WTC11 (cell line): ENCODE measurements at regions not wholly inside any gene's neighbourhood (a gene's known extent, or its start where the extent isn't known, plus 50 kb on each side); places are given as distances from the start of the nearest gene placed in this dataset.

Experiments used
- ATAC-seq: fragments of 200-7000 bp; cut with Tn5 transposase; 2 replicates; pipeline ENCODE4 v1.10.0; 2021; ENCODE audit warnings: mild to moderate bottlenecking, moderate library complexity
- CTCF ChIA-PET: fragments of 300-600 bp; sonication (Branson Sonifier 250); formaldehyde crosslinking; loops from one replicate; lab custom pipeline; 2021; ENCODE audit warnings: antibody characterized with exemption; lab: Charles Lee
- POLR2A ChIA-PET: fragments of 350-600 bp; sonication (Branson Sonifier 250); formaldehyde crosslinking; loops from one replicate; lab custom pipeline; 2021; ENCODE audit warnings: antibody characterized with exemption; lab: Charles Lee
- DNase-seq: peaks from one replicate; pipeline ENCODE4 v3.0.0; 2021; ENCODE audit warnings: low spot score
- H3K27ac Mint-ChIP-seq: 2 replicates; pipeline ENCODE4 v1.8.0; 2021; ENCODE audit warnings: mixed read lengths
- H3K27me3 Mint-ChIP-seq: 2 replicates; pipeline ENCODE4 v1.8.0; 2021; ENCODE audit warnings: low read depth, mild to moderate bottlenecking, moderate library complexity, mixed read lengths
- H3K36me3 Mint-ChIP-seq: 2 replicates; pipeline ENCODE4 v1.8.0; 2021; ENCODE audit warnings: mixed read lengths
- H3K4me1 Mint-ChIP-seq: 2 replicates; pipeline ENCODE4 v1.8.0; 2022; ENCODE audit warnings: mixed read lengths
- H3K4me3 Mint-ChIP-seq: 2 replicates; pipeline ENCODE4 v1.8.0; 2021; ENCODE audit warnings: mild to moderate bottlenecking, moderate library complexity, mixed read lengths
- H3K9me3 Mint-ChIP-seq: 2 replicates; pipeline ENCODE4 v1.8.0; 2021; ENCODE audit warnings: mixed read lengths
- ELF4 ChIP-seq: sonication (generic); formaldehyde crosslinking; IDR thresholded peaks from 2 replicates; pipeline ENCODE4 v1.8.1; 2022; ENCODE audit warnings: low read depth, mild to moderate bottlenecking, moderate library complexity, missing genetic modification reagents
- EMX1 ChIP-seq: fragments of 250-450 bp; sonication (Bioruptor Pico); IDR thresholded peaks from 2 replicates; pipeline ENCODE4 v1.8.0; 2021; ENCODE audit warnings: mild to moderate bottlenecking
- HMGA2 ChIP-seq: fragments of 250-450 bp; sonication (Bioruptor Pico); IDR thresholded peaks from 2 replicates; pipeline ENCODE4 v1.4.0; 2021; ENCODE audit warnings: mild to moderate bottlenecking, moderate library complexity
- IRF2 ChIP-seq: sonication (generic); formaldehyde crosslinking; IDR thresholded peaks from 2 replicates; pipeline ENCODE4 v1.8.0; 2022; ENCODE audit warnings: low read depth, missing genetic modification reagents, borderline replicate concordance
- KAT7 ChIP-seq: sonication (generic); formaldehyde crosslinking; IDR thresholded peaks from 2 replicates; pipeline ENCODE4 v1.8.1; 2023; ENCODE audit warnings: missing genetic modification reagents, mild to moderate bottlenecking, borderline replicate concordance
- NFYB ChIP-seq: sonication (generic); formaldehyde crosslinking; conservative IDR thresholded peaks from 2 replicates; pipeline ENCODE4 v1.8.0; 2022; ENCODE audit warnings: low read depth, missing genetic modification reagents
- PRRX2 ChIP-seq: fragments of 250-450 bp; sonication (Bioruptor Pico); IDR thresholded peaks from 2 replicates; pipeline ENCODE4 v1.8.0; 2021; ENCODE audit warnings: mild to moderate bottlenecking
- RORB ChIP-seq: fragments of 250-450 bp; sonication (Bioruptor Pico); IDR thresholded peaks from 2 replicates; pipeline ENCODE4 v1.9.0; 2021; ENCODE audit warnings: mild to moderate bottlenecking
- TEAD4 ChIP-seq: sonication (generic); formaldehyde crosslinking; IDR thresholded peaks from 2 replicates; pipeline ENCODE4 v1.8.0; 2022; ENCODE audit warnings: mild to moderate bottlenecking, missing genetic modification reagents
- ZNF138 ChIP-seq: sonication (generic); formaldehyde crosslinking; conservative IDR thresholded peaks from 2 replicates; pipeline ENCODE4 v1.8.1; 2022; ENCODE audit warnings: mild to moderate bottlenecking, moderate library complexity, missing genetic modification reagents
- ZNF232 ChIP-seq: sonication (generic); formaldehyde crosslinking; IDR thresholded peaks from 2 replicates; pipeline ENCODE4 v1.8.0; 2022; ENCODE audit warnings: mild to moderate bottlenecking, missing genetic modification reagents
- ZNF396 ChIP-seq: fragments of 250-450 bp; sonication (Bioruptor Pico); IDR thresholded peaks from 2 replicates; pipeline ENCODE4 v1.8.0; 2021; ENCODE audit warnings: mild to moderate bottlenecking, moderate library complexity, borderline replicate concordance
- TF ChIP-seq, protein P1 (sequence below): fragments of 200-600 bp; IDR thresholded peaks from 2 replicates; pipeline ENCODE4 v1.8.0; 2022; ENCODE audit warnings: antibody characterized with exemption
- TF ChIP-seq, protein P2 (sequence below): sonication (generic); formaldehyde crosslinking; IDR thresholded peaks from 2 replicates; pipeline ENCODE4 v1.8.1; 2023; ENCODE audit warnings: mild to moderate bottlenecking, missing genetic modification reagents, borderline replicate concordance
- TF ChIP-seq, protein P3 (sequence below): sonication (generic); formaldehyde crosslinking; IDR thresholded peaks from 2 replicates; pipeline ENCODE4 v1.8.1; 2023; ENCODE audit warnings: mild to moderate bottlenecking, missing genetic modification reagents
- TF ChIP-seq, protein P4 (sequence below): fragments of 250-450 bp; sonication (Bioruptor Pico); IDR thresholded peaks from 2 replicates; pipeline ENCODE4 v1.9.0; 2021; ENCODE audit warnings: mild to moderate bottlenecking, borderline replicate concordance
- TF ChIP-seq, protein P5 (sequence below): fragments of 250-450 bp; sonication (Bioruptor Pico); IDR thresholded peaks from 2 replicates; pipeline ENCODE4 v2.1.2; 2022; ENCODE audit warnings: mild to moderate bottlenecking, moderate library complexity
- TF ChIP-seq, protein P6 (sequence below): sonication (generic); formaldehyde crosslinking; IDR thresholded peaks from 2 replicates; pipeline ENCODE4 v1.8.1; 2023; ENCODE audit warnings: mild to moderate bottlenecking, missing genetic modification reagents

DNA sequence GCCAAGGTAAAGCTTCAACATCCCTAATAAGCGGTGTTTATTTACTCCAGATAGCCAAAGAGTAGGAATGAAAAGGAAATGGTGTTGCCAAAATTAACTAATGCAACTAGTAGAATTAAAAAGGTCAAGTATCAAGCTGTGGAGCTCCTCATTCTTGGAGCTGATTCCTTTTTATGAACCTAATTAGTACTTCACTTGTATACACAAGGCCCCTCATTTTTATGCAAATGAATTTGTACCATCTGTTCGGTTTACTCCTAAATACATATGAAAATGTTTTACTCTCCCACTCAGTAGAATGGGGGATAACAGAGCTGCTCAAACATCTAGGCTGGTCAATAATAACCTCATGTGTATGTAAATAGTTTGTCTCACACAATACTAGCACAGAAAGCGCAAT, 426.4 kb upstream of the LUZP2 start (continued):
- TF ChIP-seq, protein P1, sequence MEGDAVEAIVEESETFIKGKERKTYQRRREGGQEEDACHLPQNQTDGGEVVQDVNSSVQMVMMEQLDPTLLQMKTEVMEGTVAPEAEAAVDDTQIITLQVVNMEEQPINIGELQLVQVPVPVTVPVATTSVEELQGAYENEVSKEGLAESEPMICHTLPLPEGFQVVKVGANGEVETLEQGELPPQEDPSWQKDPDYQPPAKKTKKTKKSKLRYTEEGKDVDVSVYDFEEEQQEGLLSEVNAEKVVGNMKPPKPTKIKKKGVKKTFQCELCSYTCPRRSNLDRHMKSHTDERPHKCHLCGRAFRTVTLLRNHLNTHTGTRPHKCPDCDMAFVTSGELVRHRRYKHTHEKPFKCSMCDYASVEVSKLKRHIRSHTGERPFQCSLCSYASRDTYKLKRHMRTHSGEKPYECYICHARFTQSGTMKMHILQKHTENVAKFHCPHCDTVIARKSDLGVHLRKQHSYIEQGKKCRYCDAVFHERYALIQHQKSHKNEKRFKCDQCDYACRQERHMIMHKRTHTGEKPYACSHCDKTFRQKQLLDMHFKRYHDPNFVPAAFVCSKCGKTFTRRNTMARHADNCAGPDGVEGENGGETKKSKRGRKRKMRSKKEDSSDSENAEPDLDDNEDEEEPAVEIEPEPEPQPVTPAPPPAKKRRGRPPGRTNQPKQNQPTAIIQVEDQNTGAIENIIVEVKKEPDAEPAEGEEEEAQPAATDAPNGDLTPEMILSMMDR: no peak
- TF ChIP-seq ZNF396 (CRISPR knock-in tag) (no peak), PRRX2 (CRISPR knock-in tag) (no peak), ELF4 (CRISPR knock-in tag) (no peak), RORB (CRISPR knock-in tag) (no peak)
- TF ChIP-seq, protein P2, sequence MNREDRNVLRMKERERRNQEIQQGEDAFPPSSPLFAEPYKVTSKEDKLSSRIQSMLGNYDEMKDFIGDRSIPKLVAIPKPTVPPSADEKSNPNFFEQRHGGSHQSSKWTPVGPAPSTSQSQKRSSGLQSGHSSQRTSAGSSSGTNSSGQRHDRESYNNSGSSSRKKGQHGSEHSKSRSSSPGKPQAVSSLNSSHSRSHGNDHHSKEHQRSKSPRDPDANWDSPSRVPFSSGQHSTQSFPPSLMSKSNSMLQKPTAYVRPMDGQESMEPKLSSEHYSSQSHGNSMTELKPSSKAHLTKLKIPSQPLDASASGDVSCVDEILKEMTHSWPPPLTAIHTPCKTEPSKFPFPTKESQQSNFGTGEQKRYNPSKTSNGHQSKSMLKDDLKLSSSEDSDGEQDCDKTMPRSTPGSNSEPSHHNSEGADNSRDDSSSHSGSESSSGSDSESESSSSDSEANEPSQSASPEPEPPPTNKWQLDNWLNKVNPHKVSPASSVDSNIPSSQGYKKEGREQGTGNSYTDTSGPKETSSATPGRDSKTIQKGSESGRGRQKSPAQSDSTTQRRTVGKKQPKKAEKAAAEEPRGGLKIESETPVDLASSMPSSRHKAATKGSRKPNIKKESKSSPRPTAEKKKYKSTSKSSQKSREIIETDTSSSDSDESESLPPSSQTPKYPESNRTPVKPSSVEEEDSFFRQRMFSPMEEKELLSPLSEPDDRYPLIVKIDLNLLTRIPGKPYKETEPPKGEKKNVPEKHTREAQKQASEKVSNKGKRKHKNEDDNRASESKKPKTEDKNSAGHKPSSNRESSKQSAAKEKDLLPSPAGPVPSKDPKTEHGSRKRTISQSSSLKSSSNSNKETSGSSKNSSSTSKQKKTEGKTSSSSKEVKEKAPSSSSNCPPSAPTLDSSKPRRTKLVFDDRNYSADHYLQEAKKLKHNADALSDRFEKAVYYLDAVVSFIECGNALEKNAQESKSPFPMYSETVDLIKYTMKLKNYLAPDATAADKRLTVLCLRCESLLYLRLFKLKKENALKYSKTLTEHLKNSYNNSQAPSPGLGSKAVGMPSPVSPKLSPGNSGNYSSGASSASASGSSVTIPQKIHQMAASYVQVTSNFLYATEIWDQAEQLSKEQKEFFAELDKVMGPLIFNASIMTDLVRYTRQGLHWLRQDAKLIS (CRISPR knock-in tag): no peak

DNA sequence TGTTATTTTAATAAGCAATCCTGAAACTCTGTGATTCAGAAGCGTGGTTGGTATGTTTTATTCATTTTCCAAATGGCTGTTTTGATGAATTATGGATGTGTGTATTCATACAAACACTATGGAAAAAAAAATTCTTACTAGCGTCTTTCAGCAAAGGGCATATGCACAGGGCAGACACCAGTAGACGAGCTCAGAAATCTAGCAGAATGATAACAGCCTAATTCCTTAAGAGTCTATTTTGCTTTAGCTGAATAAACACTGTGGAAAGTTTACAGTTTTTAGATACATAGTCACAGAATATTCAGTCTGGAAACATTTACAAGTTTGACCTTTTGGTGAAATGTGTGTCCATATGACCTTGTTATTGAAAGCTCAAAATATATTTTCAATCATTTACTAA, 418.8 kb upstream of the LUZP2 start:
- CTCF ChIA-PET: no interaction called here
- no peak overlapping the region for H3K4me3 Mint-ChIP-seq
- POLR2A ChIA-PET: no interaction called here

DNA sequence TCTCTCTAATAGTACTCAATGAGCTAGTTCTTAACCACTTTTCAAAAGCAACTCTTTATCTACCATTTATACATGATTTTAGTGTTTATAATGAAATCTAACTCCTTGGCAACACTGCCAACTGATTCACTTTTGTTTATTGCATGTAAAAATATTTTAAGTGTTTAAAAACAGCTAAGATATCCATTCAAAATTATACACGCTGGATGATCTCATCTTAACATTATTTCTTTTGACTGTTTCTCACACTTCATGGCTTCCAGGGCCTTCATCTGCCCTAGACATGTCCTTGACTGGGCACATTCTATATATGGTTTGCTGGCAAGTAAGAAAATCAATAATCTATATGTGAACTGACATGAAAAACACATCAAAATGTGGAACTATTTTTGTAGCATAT, 414.6 kb upstream of the LUZP2 start:
- ChIA-PET POLR2A (no interaction called here), CTCF (no interaction called here)
- no peak for DNase-seq
- 0 out of 2 replicates have a peak, but pooled peaks cover 3% of the 10 kb centered on the region for H3K4me1 Mint-ChIP-seq
- H3K9me3 Mint-ChIP-seq: no peaks in the 10 kb centered on the region
- H3K4me3 Mint-ChIP-seq: no peak overlapping the region
- no peak for ATAC-seq
- no peaks in the 10 kb centered on the region for H3K36me3 Mint-ChIP-seq
- H3K27me3 Mint-ChIP-seq: no peaks in the 10 kb centered on the region
- no peak overlapping the region for H3K27ac Mint-ChIP-seq
- TF ChIP-seq HMGA2 (no peak), RORB (CRISPR knock-in tag) (no peak), KAT7 (CRISPR knock-in tag) (no peak), PRRX2 (CRISPR knock-in tag) (no peak), IRF2 (CRISPR knock-in tag) (no peak), ZNF232 (CRISPR knock-in tag) (no peak), ZNF138 (no peak)
- TF ChIP-seq, protein P3, sequence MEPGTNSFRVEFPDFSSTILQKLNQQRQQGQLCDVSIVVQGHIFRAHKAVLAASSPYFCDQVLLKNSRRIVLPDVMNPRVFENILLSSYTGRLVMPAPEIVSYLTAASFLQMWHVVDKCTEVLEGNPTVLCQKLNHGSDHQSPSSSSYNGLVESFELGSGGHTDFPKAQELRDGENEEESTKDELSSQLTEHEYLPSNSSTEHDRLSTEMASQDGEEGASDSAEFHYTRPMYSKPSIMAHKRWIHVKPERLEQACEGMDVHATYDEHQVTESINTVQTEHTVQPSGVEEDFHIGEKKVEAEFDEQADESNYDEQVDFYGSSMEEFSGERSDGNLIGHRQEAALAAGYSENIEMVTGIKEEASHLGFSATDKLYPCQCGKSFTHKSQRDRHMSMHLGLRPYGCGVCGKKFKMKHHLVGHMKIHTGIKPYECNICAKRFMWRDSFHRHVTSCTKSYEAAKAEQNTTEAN (CRISPR knock-in tag): no peak
- TF ChIP-seq, protein P4, sequence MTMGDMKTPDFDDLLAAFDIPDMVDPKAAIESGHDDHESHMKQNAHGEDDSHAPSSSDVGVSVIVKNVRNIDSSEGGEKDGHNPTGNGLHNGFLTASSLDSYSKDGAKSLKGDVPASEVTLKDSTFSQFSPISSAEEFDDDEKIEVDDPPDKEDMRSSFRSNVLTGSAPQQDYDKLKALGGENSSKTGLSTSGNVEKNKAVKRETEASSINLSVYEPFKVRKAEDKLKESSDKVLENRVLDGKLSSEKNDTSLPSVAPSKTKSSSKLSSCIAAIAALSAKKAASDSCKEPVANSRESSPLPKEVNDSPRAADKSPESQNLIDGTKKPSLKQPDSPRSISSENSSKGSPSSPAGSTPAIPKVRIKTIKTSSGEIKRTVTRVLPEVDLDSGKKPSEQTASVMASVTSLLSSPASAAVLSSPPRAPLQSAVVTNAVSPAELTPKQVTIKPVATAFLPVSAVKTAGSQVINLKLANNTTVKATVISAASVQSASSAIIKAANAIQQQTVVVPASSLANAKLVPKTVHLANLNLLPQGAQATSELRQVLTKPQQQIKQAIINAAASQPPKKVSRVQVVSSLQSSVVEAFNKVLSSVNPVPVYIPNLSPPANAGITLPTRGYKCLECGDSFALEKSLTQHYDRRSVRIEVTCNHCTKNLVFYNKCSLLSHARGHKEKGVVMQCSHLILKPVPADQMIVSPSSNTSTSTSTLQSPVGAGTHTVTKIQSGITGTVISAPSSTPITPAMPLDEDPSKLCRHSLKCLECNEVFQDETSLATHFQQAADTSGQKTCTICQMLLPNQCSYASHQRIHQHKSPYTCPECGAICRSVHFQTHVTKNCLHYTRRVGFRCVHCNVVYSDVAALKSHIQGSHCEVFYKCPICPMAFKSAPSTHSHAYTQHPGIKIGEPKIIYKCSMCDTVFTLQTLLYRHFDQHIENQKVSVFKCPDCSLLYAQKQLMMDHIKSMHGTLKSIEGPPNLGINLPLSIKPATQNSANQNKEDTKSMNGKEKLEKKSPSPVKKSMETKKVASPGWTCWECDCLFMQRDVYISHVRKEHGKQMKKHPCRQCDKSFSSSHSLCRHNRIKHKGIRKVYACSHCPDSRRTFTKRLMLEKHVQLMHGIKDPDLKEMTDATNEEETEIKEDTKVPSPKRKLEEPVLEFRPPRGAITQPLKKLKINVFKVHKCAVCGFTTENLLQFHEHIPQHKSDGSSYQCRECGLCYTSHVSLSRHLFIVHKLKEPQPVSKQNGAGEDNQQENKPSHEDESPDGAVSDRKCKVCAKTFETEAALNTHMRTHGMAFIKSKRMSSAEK (CRISPR knock-in tag): no peak
- TF ChIP-seq, protein P5, sequence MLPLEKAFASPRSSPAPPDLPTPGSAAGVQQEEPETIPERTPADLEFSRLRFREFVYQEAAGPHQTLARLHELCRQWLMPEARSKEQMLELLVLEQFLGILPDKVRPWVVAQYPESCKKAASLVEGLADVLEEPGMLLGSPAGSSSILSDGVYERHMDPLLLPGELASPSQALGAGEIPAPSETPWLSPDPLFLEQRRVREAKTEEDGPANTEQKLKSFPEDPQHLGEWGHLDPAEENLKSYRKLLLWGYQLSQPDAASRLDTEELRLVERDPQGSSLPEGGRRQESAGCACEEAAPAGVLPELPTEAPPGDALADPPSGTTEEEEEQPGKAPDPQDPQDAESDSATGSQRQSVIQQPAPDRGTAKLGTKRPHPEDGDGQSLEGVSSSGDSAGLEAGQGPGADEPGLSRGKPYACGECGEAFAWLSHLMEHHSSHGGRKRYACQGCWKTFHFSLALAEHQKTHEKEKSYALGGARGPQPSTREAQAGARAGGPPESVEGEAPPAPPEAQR: no peak

More for the DNA sequence above, 418.8 kb upstream of the LUZP2 start:
- H3K4me1 Mint-ChIP-seq: 0 out of 2 replicates have a peak, but pooled peaks cover 3% of the 10 kb centered on the region
- DNase-seq (no peak), ATAC-seq (no peak)
- no peaks in the 10 kb centered on the region for H3K27me3 Mint-ChIP-seq
- peaks cover 7% of the 10 kb centered on the region for H3K9me3 Mint-ChIP-seq
- no peaks in the 10 kb centered on the region; the same call in 1 of the 2 replicates for H3K36me3 Mint-ChIP-seq
- TF ChIP-seq, protein P6, sequence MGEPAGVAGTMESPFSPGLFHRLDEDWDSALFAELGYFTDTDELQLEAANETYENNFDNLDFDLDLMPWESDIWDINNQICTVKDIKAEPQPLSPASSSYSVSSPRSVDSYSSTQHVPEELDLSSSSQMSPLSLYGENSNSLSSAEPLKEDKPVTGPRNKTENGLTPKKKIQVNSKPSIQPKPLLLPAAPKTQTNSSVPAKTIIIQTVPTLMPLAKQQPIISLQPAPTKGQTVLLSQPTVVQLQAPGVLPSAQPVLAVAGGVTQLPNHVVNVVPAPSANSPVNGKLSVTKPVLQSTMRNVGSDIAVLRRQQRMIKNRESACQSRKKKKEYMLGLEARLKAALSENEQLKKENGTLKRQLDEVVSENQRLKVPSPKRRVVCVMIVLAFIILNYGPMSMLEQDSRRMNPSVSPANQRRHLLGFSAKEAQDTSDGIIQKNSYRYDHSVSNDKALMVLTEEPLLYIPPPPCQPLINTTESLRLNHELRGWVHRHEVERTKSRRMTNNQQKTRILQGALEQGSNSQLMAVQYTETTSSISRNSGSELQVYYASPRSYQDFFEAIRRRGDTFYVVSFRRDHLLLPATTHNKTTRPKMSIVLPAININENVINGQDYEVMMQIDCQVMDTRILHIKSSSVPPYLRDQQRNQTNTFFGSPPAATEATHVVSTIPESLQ (CRISPR knock-in tag): no peak
- TF ChIP-seq EMX1 (CRISPR knock-in tag) (no peak), NFYB (CRISPR knock-in tag) (no peak), TEAD4 (no peak)
- no peak overlapping the region for H3K27ac Mint-ChIP-seq
